A673 (cell line): ENCODE measurements at regions not wholly inside any gene's neighbourhood (a gene's known extent, or its start where the extent isn't known, plus 50 kb on each side); places are given as distances from the start of the nearest gene placed in this dataset.

Experiments used
- BruUV-seq: library from RNA; stranded (reverse); fragments of 400-500 nt; replicated peaks from 2 replicates; lab custom pipeline; 2021; lab: Mats Ljungman, UMichigan
- CTCF ChIA-PET: fragments of 300-600 bp; sonication (Branson Sonifier 250); formaldehyde crosslinking; loops from one replicate; lab custom pipeline; 2022; ENCODE audit warnings: antibody characterized with exemption; lab: Charles Lee
- POLR2A ChIA-PET: fragments of 300-600 bp; sonication (Branson Sonifier 250); formaldehyde crosslinking; loops from one replicate; lab custom pipeline; 2022; ENCODE audit warnings: antibody characterized with exemption; ENCODE audit not compliant: low non-redundant PET; lab: Charles Lee
- DNase-seq: peaks from one replicate; pipeline ENCODE4 v3.0.0-alpha.2; 2015; ENCODE audit warnings: low spot score
- H3K27ac ChIP-seq: fragments of 200-600 bp; sonication (generic); 2 replicates; pipeline ENCODE4 v1.5.1; 2016; ENCODE audit warnings: mixed run types, low read depth, mild to moderate bottlenecking, mixed read lengths, antibody characterized with exemption, low read length; ENCODE audit not compliant: poor library complexity, severe bottlenecking
- H3K27me3 ChIP-seq: fragments of 200-600 bp; sonication (generic); replicated peaks from 2 replicates; pipeline ENCODE4 v1.6.1; 2017; ENCODE audit warnings: mixed run types, low read depth, mild to moderate bottlenecking, mixed read lengths, antibody characterized with exemption, low read length; ENCODE audit not compliant: insufficient read depth, poor library complexity
- H3K36me3 ChIP-seq: fragments of 200-600 bp; sonication (generic); 2 replicates; pipeline ENCODE4 v1.6.1; 2016; ENCODE audit warnings: mixed run types, mild to moderate bottlenecking, mixed read lengths, antibody characterized with exemption, low read length; ENCODE audit not compliant: insufficient read depth, poor library complexity, severe bottlenecking
- H3K4me1 ChIP-seq: fragments of 200-600 bp; sonication (generic); 2 replicates; pipeline ENCODE4 v1.6.1; 2017; ENCODE audit warnings: mixed run types, mild to moderate bottlenecking, mixed read lengths, antibody characterized with exemption, low read length; ENCODE audit not compliant: insufficient read depth, poor library complexity, severe bottlenecking
- H3K4me3 ChIP-seq: fragments of 200-600 bp; sonication (generic); 2 replicates; pipeline ENCODE4 v1.5.1; 2016; ENCODE audit warnings: low read depth, mixed run types, mild to moderate bottlenecking, mixed read lengths, low read length; ENCODE audit not compliant: poor library complexity, severe bottlenecking
- H3K9me3 ChIP-seq: fragments of 200-600 bp; sonication (generic); 2 replicates; pipeline ENCODE4 v1.6.1; 2016; ENCODE audit warnings: mixed run types, low read depth, mild to moderate bottlenecking, mixed read lengths, antibody characterized with exemption, low read length; ENCODE audit not compliant: poor library complexity, severe bottlenecking
- EZH2 ChIP-seq: fragments of 200-600 bp; sonication (generic); IDR thresholded peaks from 2 replicates; pipeline ENCODE4 v1.6.1; 2017; ENCODE audit warnings: borderline replicate concordance, low read depth, mild to moderate bottlenecking, mixed read lengths, antibody characterized with exemption, low read length; ENCODE audit not compliant: poor library complexity, severe bottlenecking
- intact Hi-C: fragments of 100-400 bp; cut with micrococcal nuclease; formaldehyde crosslinking; loops from one replicate; pipeline ENCODE4 v1.10.0; 2022; ENCODE audit not compliant: unreplicated experiment
- TF ChIP-seq, protein P1 (sequence below): fragments of 300-800, 200-600 bp; sonication (generic); conservative IDR thresholded peaks from 2 replicates; pipeline ENCODE4 v1.5.1; 2017; ENCODE audit warnings: low read depth, mild to moderate bottlenecking, antibody characterized with exemption, low read length, moderate library complexity, mixed read lengths

- intact Hi-C loops, result no loop called here
- Histone ChIP-seq H3K4me1 (peaks cover 3% of the 10 kb centered on the region), H3K4me3 (no peak overlapping the region), H3K9me3 (peaks cover 14% of the 10 kb centered on the region), H3K27ac (no peak overlapping the region), H3K27me3 (no peaks in the 10 kb centered on the region), H3K36me3 (no peaks in the 10 kb centered on the region)
- DNase-seq, result no peak
- ChIA-PET POLR2A (no interaction called here), CTCF (no interaction called here)
- no peak for TF ChIP-seq EZH2
- TF ChIP-seq, protein P1, sequence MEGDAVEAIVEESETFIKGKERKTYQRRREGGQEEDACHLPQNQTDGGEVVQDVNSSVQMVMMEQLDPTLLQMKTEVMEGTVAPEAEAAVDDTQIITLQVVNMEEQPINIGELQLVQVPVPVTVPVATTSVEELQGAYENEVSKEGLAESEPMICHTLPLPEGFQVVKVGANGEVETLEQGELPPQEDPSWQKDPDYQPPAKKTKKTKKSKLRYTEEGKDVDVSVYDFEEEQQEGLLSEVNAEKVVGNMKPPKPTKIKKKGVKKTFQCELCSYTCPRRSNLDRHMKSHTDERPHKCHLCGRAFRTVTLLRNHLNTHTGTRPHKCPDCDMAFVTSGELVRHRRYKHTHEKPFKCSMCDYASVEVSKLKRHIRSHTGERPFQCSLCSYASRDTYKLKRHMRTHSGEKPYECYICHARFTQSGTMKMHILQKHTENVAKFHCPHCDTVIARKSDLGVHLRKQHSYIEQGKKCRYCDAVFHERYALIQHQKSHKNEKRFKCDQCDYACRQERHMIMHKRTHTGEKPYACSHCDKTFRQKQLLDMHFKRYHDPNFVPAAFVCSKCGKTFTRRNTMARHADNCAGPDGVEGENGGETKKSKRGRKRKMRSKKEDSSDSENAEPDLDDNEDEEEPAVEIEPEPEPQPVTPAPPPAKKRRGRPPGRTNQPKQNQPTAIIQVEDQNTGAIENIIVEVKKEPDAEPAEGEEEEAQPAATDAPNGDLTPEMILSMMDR, result no peak
- no TSS peak for BruUV-seq
Measured at GRCh38 chr5:67347821-67348220, 151.2 kb upstream of the CD180 start.

- CTCF ChIA-PET, result no interaction called here
- peaks cover 14% of the 10 kb centered on the region for H3K9me3 ChIP-seq
- peaks cover 7% of the 10 kb centered on the region for H3K4me1 ChIP-seq
- H3K27ac ChIP-seq, result no peak overlapping the region
- no peaks in the 10 kb centered on the region for H3K27me3 ChIP-seq
- H3K36me3 ChIP-seq, result no peaks in the 10 kb centered on the region
- no peak for TF ChIP-seq EZH2
- DNase-seq, result no peak
- intact Hi-C loops, result no loop called here
- POLR2A ChIA-PET, result no interaction called here
- no peak overlapping the region for H3K4me3 ChIP-seq
- no TSS peak for BruUV-seq
Measured at GRCh38 chr5:67346611-67347010, 150.0 kb upstream of the CD180 start.

DNA sequence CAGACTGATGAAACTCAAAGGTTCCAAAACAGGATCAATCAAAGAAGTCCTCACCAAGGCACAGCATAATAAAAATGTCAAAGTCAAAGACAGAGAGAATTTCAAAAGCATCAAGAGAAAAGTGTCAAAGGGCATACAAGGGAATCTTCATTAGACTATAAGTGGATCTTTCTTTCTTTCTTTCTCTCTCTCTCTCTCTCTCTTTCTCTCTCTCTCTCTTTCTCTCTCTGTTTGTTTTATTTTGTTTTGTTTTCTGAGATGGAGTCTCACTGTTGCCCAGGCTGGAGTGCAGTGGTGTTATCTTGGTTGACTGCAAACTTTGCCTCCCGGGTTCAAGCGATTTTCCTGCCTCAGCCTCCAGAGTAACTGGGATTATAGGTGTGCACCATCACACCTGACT lies 148.3 kb upstream of the CD180 start:
- TF ChIP-seq, protein P1, result no peak
- no peak for TF ChIP-seq EZH2
- no peak overlapping the region for H3K27ac ChIP-seq
- intact Hi-C loops, result no loop called here

DNA sequence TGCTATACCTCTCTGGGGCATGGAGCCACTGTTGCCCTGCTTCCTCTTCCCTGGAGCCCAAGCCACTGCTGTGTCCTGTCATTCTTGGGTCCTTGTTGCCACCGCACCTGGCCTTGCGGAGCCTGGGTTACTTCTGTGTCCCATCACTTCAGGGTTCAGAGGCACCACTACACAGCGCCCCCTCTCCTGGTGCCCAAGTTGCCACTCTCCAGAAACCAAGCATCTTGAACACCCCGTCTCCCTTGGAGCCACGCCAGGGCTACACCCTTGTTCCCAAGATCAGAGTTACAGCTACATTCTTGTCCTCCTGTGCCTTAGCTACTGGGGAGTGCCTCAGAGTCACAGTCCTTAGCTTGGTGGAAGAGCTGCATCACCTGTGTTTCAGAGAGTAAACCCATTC lies 147.2 kb upstream of the CD180 start:
- Histone ChIP-seq H3K27me3 (no peaks in the 10 kb centered on the region), H3K36me3 (no peaks in the 10 kb centered on the region), H3K4me3 (no peak overlapping the region), H3K9me3 (peaks cover 11% of the 10 kb centered on the region), H3K4me1 (peaks cover 16% of the 10 kb centered on the region), H3K27ac (no peak overlapping the region)
- CTCF ChIA-PET, result no interaction called here
- TF ChIP-seq EZH2, result no peak
- TF ChIP-seq, protein P1, result no peak
- intact Hi-C loops, result no loop called here
- no TSS peak for BruUV-seq
- POLR2A ChIA-PET, result no interaction called here
- DNase-seq, result no peak

More for the DNA sequence above, 148.3 kb upstream of the CD180 start:
- peaks cover 14% of the 10 kb centered on the region for H3K9me3 ChIP-seq
- POLR2A ChIA-PET, result no interaction called here
- DNase-seq, result no peak
- no TSS peak for BruUV-seq
- CTCF ChIA-PET, result no interaction called here
- H3K36me3 ChIP-seq, result no peaks in the 10 kb centered on the region
- H3K27me3 ChIP-seq, result no peaks in the 10 kb centered on the region
- no peak overlapping the region for H3K4me3 ChIP-seq
- H3K4me1 ChIP-seq, result peaks cover 8% of the 10 kb centered on the region
